ENCODE measurements at regions not wholly inside any gene's neighbourhood (a gene's known extent, or its start where the extent isn't known, plus 50 kb on each side); places are given as distances from the start of the nearest gene placed in this dataset.

DNA sequence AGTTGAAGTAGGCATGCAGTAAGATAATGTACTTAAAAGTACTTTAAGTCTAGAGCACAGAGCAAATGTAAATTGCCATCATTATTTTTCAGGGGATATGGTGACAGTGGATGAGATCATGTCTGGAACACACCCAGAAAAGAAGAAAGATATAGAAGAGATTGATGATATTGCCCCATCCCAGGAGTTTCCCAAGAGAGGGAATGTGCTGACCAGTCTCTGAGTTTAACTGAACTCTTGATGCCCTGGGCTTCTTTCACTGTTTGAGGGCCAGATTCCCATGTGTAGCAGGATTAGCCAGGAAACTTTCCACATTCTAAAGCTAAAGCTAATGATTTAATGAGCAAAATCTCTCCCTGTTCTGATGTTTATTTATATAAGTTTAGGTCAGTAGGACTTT is 366.8 kb upstream of the UMPS start:
- TF ChIP-seq CTCF (IDR thresholded peaks at IDR 0.05) (no peak), POLR2A (IDR thresholded peaks at IDR 0.05) (no peak)

Measured in thyroid gland (tissue), 4 donors.